ENCODE measurements at regions not wholly inside any gene's neighbourhood (a gene's known extent, or its start where the extent isn't known, plus 50 kb on each side); places are given as distances from the start of the nearest gene placed in this dataset.

DNA sequence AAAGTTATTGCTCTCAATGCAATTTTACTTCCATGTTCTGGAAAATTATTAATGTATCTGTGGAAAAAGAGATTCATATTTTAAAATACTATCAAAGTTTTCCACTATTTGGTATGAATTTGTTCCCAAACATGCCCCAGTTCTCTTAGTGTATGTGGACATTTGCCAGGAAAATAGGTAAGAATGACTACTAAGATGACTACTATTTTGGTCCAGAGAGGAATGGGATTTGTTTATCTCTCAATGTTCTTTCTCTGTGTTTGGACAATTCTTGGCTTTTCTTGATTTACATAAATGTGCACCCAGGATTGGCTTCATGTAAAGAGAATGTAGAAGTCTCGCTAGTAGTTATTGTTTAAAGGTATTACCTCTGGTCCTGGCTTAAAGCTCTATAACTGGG lies 60.3 kb upstream of the POT1 start:
- no peak for DNase-seq
